ENCODE measurements at regions not wholly inside any gene's neighbourhood (a gene's known extent, or its start where the extent isn't known, plus 50 kb on each side); places are given as distances from the start of the nearest gene placed in this dataset.
"Not testable (repeated sequence)": the region's sequence is repeated elsewhere in the genome, so short reads cannot be mapped to it uniquely, and the experiment has no call there.

- intact Hi-C loops (cut with DNase I) = no loop called here
- no peaks in the 10 kb centered on the region for H3K4me1 ChIP-seq
- no peaks in the 10 kb centered on the region for H3K36me3 ChIP-seq (replicated peaks in 1 of 2; ENCODE audit: insufficient read depth in 1 of 2, low read depth in 2 of 2)
- ATAC-seq (no peak), DNase-seq (no peak)
- no peak for TF ChIP-seq POLR2A (IDR thresholded peaks at IDR 0.05)
- TF ChIP-seq CTCF (IDR thresholded peaks at IDR 0.05) = no peak
- WGBS, 2 donors = 75 to 79% methylated on average over 1 of the region's 1 CpG
- no peak overlapping the region for H3K27ac ChIP-seq
- H3K4me3 ChIP-seq = no peak overlapping the region
- H3K27me3 ChIP-seq = no peaks in the 10 kb centered on the region
- no peaks in the 10 kb centered on the region for H3K9me3 ChIP-seq
These were observed 106.2 kb downstream of the PLPPR4 start for GRCh38 chr1:99370476-99370875.

GRCh38 chr1:99371413-99371812, 107.1 kb downstream of the PLPPR4 start:
- H3K9me3 ChIP-seq = no peaks in the 10 kb centered on the region
- no peak overlapping the region for H3K27ac ChIP-seq
- no peaks in the 10 kb centered on the region for H3K36me3 ChIP-seq (replicated peaks in 1 of 2; ENCODE audit: insufficient read depth in 1 of 2, low read depth in 2 of 2)
- ATAC-seq (no peak), DNase-seq (no peak)
- H3K4me1 ChIP-seq = no peaks in the 10 kb centered on the region
- WGBS, 2 donors = 50 to 79% methylated on average over 1 of the region's 1 CpG
- intact Hi-C loops (cut with DNase I) = no loop called here
- H3K27me3 ChIP-seq = no peaks in the 10 kb centered on the region
- no peak overlapping the region for H3K4me3 ChIP-seq
- TF ChIP-seq POLR2A (IDR thresholded peaks at IDR 0.05) = no peak

- 66 to 71% methylated on average over 9 of the region's 9 CpGs for WGBS, 2 donors
- H3K9me3 ChIP-seq = no peaks in the 10 kb centered on the region
- H3K4me1 ChIP-seq = no peaks in the 10 kb centered on the region
- no peak for ATAC-seq
- intact Hi-C loops (cut with DNase I) = no loop called here
- no peak for DNase-seq
- no peaks in the 10 kb centered on the region for H3K27me3 ChIP-seq
- no peaks in the 10 kb centered on the region for H3K36me3 ChIP-seq (replicated peaks in 1 of 2; ENCODE audit: insufficient read depth in 1 of 2, low read depth in 2 of 2)
- no peak for TF ChIP-seq POLR2A (IDR thresholded peaks at IDR 0.05)
- no peak overlapping the region for H3K27ac ChIP-seq
- no peak overlapping the region for H3K4me3 ChIP-seq
These were observed 109.8 kb downstream of the PLPPR4 start for GRCh38 chr1:99374109-99374508.

- H3K4me3 ChIP-seq; ATAC-seq; H3K27ac ChIP-seq; intact Hi-C loops (cut with DNase I); DNase-seq; H3K36me3 ChIP-seq (replicated peaks in 1 of 2; ENCODE audit: insufficient read depth in 1 of 2, low read depth in 2 of 2); H3K4me1 ChIP-seq; H3K9me3 ChIP-seq; H3K27me3 ChIP-seq: not testable (repeated sequence)
These were observed 110.4 kb downstream of the PLPPR4 start for GRCh38 chr1:99374693-99375092.

- Histone ChIP-seq H3K27ac (no peak overlapping the region), H3K9me3 (no peaks in the 10 kb centered on the region), H3K36me3 (replicated peaks in 1 of 2; ENCODE audit: insufficient read depth in 1 of 2, low read depth in 2 of 2) (no peaks in the 10 kb centered on the region), H3K27me3 (no peaks in the 10 kb centered on the region), H3K4me3 (no peak overlapping the region), H3K4me1 (no peaks in the 10 kb centered on the region)
- TF ChIP-seq POLR2A (IDR thresholded peaks at IDR 0.05) (no peak), CTCF (IDR thresholded peaks at IDR 0.05) (no peak)
- intact Hi-C loops (cut with DNase I) = no loop called here
- WGBS, 2 donors = 69 to 70% methylated on average over 4 of the region's 4 CpGs
- DNase-seq (no peak), ATAC-seq (no peak)
These were observed 119.7 kb downstream of the PLPPR4 start for GRCh38 chr1:99384021-99384420.

GRCh38 chr1:99385852-99386251, 121.6 kb downstream of the PLPPR4 start:
- H3K4me3 ChIP-seq = no peak overlapping the region
- no peaks in the 10 kb centered on the region for H3K27me3 ChIP-seq
- H3K9me3 ChIP-seq = no peaks in the 10 kb centered on the region
- DNase-seq (no peak), ATAC-seq (no peak)
- no peak overlapping the region for H3K27ac ChIP-seq
- no peaks in the 10 kb centered on the region for H3K4me1 ChIP-seq
- no peaks in the 10 kb centered on the region for H3K36me3 ChIP-seq (replicated peaks in 1 of 2; ENCODE audit: insufficient read depth in 1 of 2, low read depth in 2 of 2)
- intact Hi-C loops (cut with DNase I) = no loop called here
- no peak for TF ChIP-seq POLR2A (IDR thresholded peaks at IDR 0.05)
- no peak for TF ChIP-seq CTCF (IDR thresholded peaks at IDR 0.05)
- 60 to 66% methylated on average over 4 of the region's 4 CpGs for WGBS, 2 donors
